ENCODE measurements at regions not wholly inside any gene's neighbourhood (a gene's known extent, or its start where the extent isn't known, plus 50 kb on each side); places are given as distances from the start of the nearest gene placed in this dataset.

DNA sequence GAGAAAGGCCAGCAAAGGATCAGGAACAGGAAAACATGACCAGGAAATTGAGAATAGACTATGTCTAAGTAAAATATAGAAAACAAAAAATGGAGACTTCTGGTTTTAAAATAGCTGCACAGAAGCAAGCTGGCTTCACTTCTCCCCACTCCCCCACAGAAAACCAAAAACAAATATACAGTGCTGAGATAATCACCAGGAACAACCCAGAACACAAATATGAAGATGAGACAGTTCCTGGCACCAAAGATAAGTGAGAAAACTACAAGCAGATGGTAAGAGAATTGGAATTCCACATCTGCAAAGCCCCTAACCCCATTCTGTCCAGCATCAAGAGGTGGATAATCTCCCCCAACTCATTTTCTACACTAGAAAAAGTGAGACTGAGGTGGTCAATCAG is 397.7 kb downstream of the SUCLA2 start:
- no peak for DNase-seq

DNA sequence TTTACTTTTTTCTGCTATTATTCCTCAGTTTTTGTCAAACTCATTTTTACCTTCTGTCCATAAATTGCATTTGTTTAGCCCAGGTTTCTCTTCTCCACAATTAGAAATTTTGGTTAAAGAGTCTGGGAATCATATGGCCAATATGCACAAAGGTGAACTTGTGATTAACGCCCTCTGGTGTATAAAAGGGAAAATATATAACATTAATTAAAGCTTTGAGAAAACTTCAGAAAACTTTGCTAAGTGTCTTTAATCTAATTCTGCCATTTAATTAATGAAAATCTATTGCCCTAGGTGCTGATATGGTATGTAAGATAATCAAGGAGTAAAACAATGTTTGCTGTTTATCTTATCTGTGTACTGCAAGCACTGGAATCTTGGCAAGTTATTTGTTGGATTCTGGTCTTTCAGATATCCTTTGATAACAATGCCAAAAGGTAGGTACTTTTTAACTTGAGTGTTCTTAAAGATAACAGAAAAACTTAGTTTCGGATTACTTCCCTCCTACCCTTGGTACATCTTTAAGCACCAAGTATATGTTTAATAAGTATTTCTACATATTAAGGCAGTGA is 402.6 kb downstream of the SUCLA2 start:
- no peak for DNase-seq

DNA sequence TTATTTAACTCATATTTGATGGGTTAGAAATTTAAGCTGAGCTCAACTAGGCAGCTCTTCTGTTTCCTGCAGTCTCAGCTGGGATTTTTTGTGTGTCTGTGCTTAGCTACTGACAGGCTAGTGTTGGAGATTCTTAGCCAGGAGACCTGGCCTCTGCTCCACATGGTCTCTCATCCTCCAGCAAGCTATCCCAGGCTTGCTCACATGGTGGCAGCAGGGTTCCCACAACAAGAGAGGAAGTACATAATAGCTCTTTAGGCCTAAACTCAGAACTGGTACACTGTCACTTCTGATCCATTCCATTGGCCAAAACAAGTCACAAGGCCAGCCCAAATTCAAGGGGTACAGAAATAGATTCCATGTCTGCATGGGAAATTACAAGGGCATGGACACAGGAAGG is 406.2 kb downstream of the SUCLA2 start:
- no peak for DNase-seq

DNA sequence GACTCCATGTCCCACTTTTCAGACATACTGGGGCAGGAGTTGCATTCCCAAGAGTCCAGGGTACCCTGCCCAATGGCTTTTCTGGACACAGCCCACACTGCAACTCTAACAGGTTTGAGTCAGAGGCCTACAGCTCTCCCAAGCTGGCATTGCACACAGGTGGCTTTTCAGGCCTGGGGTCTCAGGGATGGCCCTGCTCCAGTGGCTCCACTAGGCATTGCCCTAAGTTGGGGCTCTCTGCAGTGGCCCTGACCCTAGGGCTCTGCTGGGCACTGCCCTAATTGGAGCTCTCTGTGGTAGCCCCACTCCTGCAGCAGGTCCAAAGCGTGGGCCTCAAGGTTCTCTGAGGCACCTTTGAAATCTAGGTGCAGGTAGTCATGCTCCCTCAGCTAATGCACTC is 408.8 kb downstream of the SUCLA2 start:
- no peak for DNase-seq

DNA sequence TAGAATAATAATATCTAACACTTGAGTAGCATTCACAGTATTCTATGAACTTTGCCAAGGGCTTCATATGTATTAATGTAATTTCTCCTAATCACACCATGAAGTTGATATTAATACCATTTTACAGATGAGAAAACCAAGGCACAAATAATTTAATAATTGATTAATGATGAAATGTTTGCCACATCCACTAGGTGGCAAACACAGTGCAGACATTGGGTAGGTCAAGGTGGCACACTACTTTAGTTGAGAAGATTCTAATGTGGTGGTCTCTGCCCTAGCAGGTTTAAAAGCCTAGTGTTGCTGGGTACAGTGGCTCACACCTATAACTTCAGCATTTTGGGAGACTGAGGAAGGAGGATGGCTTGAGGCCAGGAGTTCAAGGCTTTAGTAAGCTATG is 412.4 kb downstream of the SUCLA2 start:
- DNase-seq: no peak

DNA sequence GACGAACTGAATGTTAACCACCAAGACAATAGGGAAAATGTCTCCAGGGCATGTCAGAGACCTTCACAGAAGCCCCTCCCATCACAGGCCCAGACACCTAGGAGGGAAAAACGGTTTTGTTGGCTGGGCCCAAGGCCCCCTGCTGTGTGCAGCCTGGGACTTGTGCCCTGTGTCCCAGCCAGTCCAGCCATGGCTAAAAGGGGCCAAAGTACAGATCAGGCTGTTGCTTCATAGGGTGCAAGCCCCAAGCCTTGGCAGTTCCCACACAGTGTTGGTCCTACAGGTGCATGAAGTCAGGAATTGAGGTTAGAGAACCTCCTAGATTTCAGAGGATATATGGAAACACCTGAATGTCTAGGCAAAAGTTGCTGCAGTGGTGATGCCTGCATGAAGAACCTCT is 428.7 kb downstream of the SUCLA2 start:
- no peak for DNase-seq

DNA sequence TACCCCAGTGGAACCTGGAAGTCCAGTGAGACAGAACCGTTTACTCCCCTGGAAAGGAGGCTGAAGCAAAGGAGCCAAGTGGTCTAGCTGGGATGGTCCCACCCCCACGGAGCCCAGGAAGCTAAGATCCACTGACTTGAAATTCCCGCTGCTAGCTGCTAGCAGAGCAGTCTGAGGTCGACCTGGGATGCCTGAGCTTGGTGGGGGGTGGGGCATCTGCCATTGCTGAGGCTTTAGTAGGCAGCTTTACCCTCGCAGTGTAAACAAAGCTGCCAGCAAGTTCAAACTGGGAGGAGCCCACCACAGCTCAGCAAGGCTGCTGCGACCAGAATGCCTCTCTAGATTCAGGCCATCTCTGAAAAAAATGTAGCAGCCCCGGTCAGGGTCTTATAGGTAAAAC is 437.0 kb downstream of the SUCLA2 start:
- no peak for DNase-seq

DNA sequence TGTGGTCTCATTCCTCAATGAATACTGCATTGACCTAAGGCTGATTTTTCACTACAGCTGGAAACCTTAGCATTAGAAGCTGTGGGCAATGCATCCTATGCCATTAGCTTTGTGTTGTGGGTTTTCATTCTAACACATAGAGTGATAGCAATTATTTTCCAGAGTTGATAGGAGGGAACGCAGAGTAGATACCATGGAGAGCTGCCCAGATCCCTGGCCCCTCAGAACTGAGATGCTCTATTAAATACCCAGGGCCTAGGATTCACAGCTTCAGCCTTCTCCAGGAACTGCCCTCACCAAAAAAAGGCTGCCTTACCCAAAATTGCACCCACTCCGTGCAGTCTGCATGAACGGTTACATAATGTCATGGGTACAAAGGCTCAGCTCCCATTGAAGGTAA is 444.4 kb downstream of the SUCLA2 start:
- DNase-seq: no peak

DNA sequence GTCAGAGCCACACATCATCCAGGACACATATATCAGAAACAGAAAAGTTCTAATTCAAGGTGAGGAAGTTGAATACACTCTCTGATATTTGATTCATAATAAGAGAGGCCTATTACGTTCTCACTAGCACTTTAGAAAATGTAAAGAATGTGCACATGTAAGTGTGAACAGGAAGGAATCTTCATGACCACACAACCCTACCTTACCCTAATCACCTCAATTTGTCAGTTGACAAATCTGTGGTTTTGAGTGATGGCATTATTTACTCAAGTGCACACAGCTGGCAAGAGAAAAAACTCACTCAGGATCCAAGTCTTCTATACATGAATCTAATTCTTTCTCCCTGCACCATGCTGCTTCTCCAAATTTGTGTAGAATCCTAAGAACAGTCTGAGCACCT is 445.8 kb downstream of the SUCLA2 start:
- no peak for DNase-seq

DNA sequence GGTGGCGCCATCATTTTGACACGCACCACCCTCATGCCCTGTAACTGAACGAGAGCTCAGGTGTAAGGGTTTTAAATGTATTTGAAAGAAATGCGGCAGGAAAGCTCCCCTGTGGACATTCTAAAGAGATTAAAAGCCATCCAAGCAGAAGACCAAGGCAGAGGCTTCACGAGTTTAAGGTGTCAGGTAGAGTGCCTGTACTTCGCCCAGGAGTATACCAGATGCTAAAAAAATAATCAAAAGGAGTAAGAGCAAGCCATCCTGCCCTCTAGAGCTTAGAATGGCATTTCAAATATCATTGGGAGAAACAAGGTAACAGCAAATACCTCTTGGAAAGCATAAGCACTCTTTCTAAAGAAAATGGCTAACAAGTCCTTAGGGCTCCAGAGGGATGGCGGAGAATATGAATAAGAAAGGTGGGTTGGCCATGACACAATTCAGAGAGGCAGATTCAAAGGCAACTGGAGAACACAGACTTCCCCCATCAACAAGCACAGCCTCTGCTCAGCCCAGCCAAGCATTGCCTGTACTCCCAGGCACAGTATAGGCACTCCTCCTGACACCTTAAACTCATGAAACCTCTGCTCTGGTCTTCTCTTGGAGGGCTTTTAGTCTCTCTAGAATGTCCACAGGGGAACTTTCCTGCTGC is 447.6 kb downstream of the SUCLA2 start:
- no peak for DNase-seq

DNA sequence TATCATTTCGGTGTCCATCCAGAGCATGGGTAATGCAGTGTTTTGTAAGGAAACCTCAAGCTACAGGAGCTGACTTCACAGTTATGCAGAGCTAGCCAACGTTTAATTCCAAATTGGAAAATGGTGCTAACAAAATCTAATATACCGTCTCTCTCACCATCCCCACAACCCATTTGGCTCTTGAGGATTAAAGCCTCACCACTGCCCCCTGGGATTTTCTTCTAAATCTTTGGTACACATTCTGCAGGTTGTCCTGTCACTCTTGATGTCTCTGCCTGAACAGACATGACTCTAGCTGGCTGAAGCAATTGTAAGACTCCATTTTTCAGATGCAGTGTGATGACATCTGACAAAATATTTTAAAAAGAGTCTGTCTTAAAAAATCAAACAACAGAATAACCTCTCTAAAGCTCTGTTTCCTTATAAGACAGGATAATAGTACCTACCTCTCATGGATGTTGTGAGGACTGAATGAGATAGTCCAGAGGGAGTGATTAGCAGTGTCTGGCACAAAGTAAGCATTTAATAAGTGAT is 451.8 kb downstream of the SUCLA2 start:
- DNase-seq: no peak

DNA sequence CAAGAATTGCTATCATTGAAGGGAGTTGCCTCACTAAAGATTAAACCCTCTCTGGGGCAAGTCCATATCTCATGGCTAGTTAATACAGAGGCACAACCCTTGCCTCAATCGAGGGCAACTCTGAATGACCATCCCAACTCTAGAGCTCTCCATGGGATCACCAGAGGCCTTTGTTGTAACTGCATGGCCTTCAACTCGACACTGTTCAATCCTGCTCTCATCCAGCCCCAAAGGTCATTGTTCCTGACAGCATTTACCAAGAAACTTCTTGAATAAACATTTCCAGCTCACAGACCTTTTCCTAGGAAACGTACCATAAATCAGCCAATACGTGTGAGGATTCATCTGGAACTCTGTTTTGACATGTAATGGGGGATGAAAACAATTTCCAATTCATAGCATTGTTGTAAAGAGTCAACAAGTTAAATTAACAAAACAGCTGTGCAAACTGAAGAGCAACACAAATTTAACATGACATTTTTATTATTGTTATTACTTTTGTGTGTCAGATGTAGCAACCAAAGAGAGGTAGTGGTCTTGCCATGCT is 452.7 kb downstream of the SUCLA2 start:
- no peak for DNase-seq

DNA sequence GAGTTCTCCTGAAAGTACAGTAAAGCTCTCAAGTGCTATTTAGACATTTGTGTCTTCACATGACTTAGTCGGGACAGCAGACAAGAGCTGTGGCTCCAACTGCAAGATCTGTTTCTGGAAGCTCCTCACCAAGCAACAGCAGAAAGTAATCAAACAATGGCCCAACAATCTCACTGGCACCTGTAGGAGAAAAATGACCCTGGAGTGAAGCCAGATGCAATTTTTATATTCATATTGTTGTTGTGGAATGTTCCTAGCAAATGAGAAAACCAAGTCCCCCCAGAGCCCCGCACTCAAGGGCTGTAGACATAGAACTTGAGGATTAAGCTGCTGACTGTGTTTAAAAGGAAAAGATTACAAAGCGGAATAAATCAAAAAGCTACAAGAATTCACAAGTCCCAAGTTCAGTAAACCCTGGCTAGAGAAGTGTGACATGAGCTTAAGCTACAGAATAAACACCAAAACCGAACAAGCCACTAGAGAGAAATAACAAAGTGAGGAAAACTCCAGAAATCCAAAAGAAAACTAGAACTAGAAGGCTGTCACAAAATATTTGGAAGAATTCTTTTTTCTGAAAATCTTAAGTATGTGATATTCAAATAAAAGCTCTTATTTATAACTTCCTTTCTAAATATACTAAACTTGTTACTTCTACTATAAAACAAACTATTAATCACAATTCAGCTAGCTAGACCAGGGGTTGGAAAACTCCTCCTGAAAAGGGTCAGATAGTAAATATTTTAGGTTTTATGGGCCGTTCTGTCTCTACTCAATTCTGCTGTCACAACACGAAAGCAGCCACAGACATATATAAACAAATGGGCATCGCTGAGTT is 454.5 kb downstream of the SUCLA2 start:
- no peak for DNase-seq

DNA sequence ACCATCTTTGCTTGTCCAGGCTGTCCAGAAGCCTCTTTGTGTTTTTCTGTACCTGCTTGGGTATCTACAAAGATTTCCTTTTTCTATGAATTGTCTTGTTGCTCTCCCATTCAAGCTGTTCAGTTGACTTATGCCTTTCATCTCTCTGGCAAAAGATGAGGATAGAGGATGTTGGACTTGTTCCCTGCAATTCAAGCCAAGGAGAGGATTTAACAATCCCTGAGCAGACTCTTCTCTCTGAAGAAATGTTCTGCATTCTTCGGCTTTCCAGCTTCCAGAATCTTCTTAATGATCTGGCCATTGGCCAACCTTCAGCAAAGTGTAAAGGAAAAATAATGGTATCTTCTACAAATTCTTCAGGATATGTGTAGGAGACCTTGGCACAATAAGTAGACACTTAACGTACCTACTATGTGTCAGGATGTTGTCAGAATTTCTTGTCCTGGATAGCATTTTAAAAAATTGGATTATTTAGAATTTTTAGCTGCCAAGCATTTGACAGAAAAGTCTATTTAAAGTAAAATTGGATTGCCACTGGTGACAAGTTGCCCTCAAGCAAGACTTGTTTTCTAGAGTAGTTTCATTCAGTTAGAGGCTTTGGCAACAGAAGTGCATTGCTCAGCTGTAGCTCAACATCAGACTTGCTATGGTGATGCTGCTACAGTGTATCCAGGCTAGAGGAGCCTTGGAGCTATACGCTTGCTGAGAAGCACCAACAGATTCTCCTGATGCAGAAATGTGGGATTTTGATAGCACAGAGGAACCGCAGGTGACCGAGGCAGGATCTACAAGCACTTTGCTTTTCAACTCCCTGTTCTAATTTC is 455.7 kb downstream of the SUCLA2 start:
- no peak for DNase-seq

DNA sequence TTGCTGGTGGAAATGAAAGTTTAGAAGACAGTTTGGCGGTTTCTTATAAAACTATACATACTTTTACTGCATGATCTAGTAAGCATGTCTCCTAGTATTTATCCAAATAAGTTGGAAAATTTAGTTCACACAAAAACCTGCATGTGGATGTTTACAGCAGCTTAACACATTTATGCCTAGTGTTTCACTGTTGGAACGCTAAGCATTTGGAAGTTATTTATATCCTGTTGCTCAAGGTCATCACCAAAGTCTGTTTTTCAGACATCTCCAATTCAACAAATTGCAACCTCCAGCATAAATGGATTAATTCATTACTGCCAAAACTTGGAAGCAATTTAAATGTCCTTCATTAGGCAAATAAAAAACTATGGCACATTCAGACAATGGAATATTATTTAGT is 461.8 kb downstream of the SUCLA2 start:
- DNase-seq: no peak

DNA sequence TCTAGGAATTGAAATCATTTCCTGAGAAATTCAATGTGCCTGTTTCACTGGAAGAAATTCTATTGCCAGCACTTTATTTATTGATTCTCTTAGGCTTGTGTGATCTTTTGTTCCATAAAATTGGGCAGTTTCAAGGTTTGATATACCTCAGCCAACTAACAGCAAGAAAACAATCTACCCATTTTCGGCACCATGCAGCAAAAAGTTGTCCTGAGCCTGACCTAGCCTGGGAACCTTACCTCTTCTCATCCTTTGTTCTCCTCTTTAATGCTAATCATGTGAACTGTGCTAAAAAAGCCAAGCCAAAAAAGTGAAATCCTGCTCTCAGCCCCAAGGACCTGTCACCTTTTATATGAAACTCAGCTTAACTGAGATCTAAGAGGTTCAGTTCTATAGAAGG is 477.3 kb downstream of the SUCLA2 start:
- no peak for DNase-seq

DNA sequence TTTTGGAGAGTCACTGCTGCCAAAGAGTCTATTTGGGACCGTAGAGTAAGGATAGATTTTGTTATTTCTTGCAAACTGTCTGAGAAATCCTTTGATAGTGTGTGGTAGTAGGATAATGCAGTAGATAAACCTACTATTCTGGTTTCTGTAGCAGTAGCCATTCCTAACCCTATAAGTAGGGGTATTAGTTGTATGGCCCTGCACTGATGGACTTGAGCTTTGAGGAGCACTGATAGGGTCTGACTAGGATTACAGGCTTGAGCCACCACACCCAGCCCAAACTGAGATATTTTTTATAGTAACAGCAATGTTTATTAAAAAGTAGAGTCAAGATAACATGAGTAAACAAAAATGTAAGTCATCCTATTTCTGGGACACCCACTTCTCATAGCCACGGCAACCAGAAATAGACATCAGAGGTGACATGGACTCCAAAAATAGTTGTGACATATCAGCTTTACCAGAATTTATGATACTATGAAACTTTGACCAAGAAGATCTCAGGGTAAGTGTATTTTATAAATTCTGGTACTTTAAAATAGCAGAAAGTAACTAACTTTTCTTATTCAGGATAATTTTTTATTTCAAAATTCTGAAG is 479.1 kb downstream of the SUCLA2 start:
- DNase-seq: no peak

DNA sequence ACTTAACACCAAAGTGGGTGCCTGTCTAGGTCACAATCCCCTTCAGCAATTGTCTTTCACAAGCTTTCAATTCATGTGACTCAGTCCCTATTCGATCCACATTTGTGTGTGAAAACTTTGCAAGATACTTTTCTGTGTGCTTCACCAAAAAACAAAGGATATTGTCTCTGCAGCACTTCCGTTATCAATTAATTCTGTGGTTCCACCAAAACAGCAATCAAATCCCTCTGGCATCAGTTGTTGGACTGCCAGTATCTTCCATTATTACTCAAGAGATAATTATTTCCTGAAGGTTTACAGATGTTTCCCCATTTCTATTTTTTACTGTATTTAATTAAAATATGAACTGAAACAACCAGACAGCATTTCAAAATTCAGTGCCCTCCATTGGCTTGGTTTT is 481.4 kb downstream of the SUCLA2 start:
- DNase-seq: no peak

DNA sequence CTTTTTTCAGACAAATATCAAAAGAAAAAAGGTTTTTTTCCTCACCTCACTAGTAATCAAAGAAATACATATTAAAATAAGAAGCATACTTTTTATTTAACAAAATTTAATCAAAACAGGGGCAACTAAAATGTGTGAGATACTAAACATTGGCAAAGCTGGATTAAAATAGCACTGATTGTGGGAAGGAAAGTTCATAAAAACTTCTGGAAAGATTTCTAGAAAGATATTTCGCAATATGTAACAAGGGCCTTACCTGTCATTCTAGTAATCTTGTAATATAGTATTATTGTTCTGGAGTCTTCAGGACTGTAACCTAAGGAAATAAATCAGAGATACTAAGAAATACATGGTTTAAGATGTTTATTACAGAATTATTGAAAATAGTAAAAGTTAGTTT is 482.5 kb downstream of the SUCLA2 start:
- DNase-seq: no peak

DNA sequence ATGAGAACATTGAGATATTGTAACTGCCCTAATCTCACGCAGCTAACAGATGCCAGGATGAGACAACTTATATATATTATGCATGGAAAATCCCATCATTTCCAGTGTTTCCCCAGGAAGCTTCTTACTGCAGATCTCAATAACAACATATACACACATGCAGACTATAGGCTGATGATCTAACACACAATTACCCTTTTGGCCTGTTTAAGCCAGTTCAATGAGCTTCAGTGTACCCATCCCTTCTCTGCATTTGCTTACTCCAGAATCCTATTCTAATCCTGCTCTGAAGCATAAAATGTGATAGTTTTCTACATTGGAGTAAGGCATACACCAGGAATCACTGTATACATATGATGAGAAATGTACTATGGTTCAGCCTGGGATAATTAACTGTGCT is 489.4 kb downstream of the SUCLA2 start:
- DNase-seq: no peak

DNA sequence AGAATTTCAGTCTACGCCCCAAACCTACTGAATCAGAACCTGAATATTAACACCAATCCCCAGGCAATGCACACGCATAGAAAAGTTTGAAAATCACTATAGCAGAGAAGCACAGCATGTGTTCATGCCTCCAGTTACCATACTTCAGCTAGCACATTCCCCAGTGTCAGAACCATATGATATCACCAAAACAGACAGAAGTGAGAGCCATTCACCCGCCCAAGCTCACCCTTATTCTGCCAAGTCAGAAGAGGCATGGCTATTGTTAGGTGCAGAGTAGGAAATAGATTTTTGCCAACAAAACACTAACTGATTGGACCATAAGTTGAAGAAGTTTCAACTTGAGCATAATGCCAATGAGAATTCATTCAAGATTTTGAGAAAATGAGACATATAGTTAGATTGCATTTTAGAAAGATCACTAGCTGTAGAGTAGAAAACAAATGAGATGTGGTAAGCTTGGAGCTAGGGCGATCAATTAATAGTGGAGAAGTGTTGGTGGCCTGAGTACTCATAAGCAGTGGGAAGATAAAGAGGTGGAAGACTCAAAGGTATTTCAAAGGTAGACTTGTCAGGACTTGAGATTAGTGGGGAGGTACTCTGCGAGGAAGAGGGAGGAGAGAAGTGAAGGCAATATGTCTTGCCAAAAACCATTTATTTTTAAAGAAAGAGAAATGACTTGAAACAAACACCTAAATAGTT is 492.4 kb downstream of the SUCLA2 start:
- no peak for DNase-seq

DNA sequence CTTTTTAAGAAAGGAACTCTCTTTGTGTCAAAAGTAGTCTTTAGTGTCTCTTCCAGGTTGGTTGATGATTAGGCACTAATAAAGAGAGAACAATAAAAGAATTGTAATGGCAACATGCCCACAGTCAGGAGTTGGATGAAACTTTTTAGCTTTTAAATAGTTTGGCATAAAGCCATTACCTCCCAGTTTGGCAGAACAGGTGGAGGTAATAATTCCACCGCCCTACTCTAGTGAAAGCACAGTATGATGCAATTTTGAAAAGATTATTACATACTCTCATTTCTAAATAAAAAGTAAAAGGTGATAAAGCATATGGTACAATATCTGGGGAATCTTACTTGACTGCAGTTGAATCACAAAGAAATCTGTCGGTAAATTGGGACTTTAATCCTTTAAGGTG is 497.6 kb downstream of the SUCLA2 start:
- DNase-seq: no peak

All from CD4-positive, alpha-beta T cell treated with Interferon alpha-2 for 1 hour (primary cell).